K562 (cell line): ENCODE measurements at regions not wholly inside any gene's neighbourhood (a gene's known extent, or its start where the extent isn't known, plus 50 kb on each side); places are given as distances from the start of the nearest gene placed in this dataset.
"Not testable (repeated sequence)": the region's sequence is repeated elsewhere in the genome, so short reads cannot be mapped to it uniquely, and the experiment has no call there.

ENCODE experiments used
- ATAC-seq: fragments of 200-7000 bp; cut with Tn5 transposase; 3 replicates; pipeline ENCODE4 v1.9.1; 2020; ENCODE audit warnings: moderate library complexity
- BruUV-seq: library from RNA; stranded (reverse); fragments of 400-500 nt; replicated peaks from 2 replicates; lab custom pipeline; 2021; lab: Mats Ljungman, UMichigan
- CTCF ChIA-PET: fragments of 300-600 bp; formaldehyde crosslinking; extraction: SDS; loops from one replicate; lab custom pipeline; 2021; ENCODE audit warnings: low intra/inter-chr PET ratio; lab: Yijun Ruan, JAX
- POLR2A ChIA-PET: fragments of 300-600, 350-650 bp; sonication (Branson Sonifier 250); formaldehyde crosslinking; extraction: SDS; loops from one replicate; lab custom pipeline; 2021; ENCODE audit warnings: antibody characterized with exemption, inconsistent platforms; lab: Yijun Ruan, JAX
- DNase-seq, 4 experiments: peaks; one replicate each; pipeline versions ENCODE4 v3.0.0 to v3.0.0-alpha.2; 2011 to 2018; ENCODE audit warnings: low spot score in 3 of 4, mixed read lengths in 3 of 4; ENCODE audit errors: extremely low read depth in 1 of 4
- FAIRE-seq: peaks from 2 replicates; lab custom pipeline; 2011; peaks lifted over from hg19 to GRCh38; lab: Jason Lieb, UNC
- H2AFZ ChIP-seq: 2 replicates; pipeline ENCODE4 v1.6.0; 2011; ENCODE audit warnings: low read depth, low read length, control low read depth, inconsistent platforms
- H3K27ac ChIP-seq: fragments of 200-600 bp; 3 replicates; pipeline ENCODE4 v1.8.0; 2011; ENCODE audit warnings: low read depth, mild to moderate bottlenecking, control low read depth, inconsistent platforms, low read length, moderate library complexity, mixed read lengths; ENCODE audit errors: extremely low read depth
- H3K27me3 ChIP-seq, 2 experiments: fragments of 300-600 bp in 1 of 2; 2 replicates in 1 of 2; 3 replicates in 1 of 2; pipeline versions ENCODE4 v1.6.0 to v1.8.0; 2011; ENCODE audit warnings: inconsistent platforms in 2 of 2, low read length in 2 of 2, mild to moderate bottlenecking in 1 of 2, mixed read lengths in 1 of 2, moderate library complexity in 1 of 2; ENCODE audit not compliant: control insufficient read depth in 2 of 2, insufficient read depth in 2 of 2
- H3K36me3 ChIP-seq: fragments of 300-600 bp; 3 replicates; pipeline ENCODE4 v1.8.0; 2011; ENCODE audit warnings: mild to moderate bottlenecking, low read length, inconsistent platforms; ENCODE audit not compliant: control insufficient read depth, insufficient read depth
- H3K4me1 ChIP-seq, 2 experiments: fragments of 200-600 bp in 1 of 2; replicated peaks in 1 of 2; 2 replicates in 1 of 2; 3 replicates in 1 of 2; pipeline versions ENCODE4 v1.5.1 to v1.8.0; 2011; ENCODE audit warnings: inconsistent platforms in 2 of 2, low read length in 2 of 2, mild to moderate bottlenecking in 1 of 2, mixed read lengths in 1 of 2, moderate library complexity in 1 of 2; ENCODE audit not compliant: control insufficient read depth in 2 of 2, insufficient read depth in 2 of 2
- H3K4me2 ChIP-seq: 2 replicates; pipeline ENCODE4 v1.6.1; 2011; ENCODE audit warnings: low read length, control low read depth, inconsistent platforms, mixed read lengths; ENCODE audit not compliant: insufficient read depth
- H3K4me3 ChIP-seq: fragments of 200-600 bp; sonication (generic), shearing (Covaris generic); 2 replicates; pipeline ENCODE4 v1.5.1; 2016; ENCODE audit warnings: control low read depth, inconsistent platforms
- H3K79me2 ChIP-seq: fragments of 200-600 bp; 3 replicates; pipeline ENCODE4 v1.8.0; 2011; ENCODE audit warnings: low read length, inconsistent platforms; ENCODE audit not compliant: control insufficient read depth, insufficient read depth
- H3K9ac ChIP-seq, 2 experiments: 2 replicates each; pipeline versions ENCODE4 v1.6.0 to v1.6.1; 2011; ENCODE audit warnings: low read depth in 2 of 2, low read length in 2 of 2, control low read depth in 1 of 2, inconsistent platforms in 1 of 2, mild to moderate bottlenecking in 1 of 2, mixed read lengths in 1 of 2; ENCODE audit not compliant: insufficient read depth in 1 of 2
- H3K9me1 ChIP-seq: one replicate; pipeline ENCODE4 v1.6.0; 2011; ENCODE audit warnings: inconsistent platforms, mild to moderate bottlenecking, low read length, moderate library complexity; ENCODE audit not compliant: control insufficient read depth, insufficient read depth
- H3K9me3 ChIP-seq: replicated peaks from 2 replicates; pipeline ENCODE4 v1.5.1; 2011; ENCODE audit warnings: low read depth, low read length, inconsistent platforms; ENCODE audit not compliant: control insufficient read depth, insufficient read depth
- H4K20me1 ChIP-seq: replicated peaks from 2 replicates; pipeline ENCODE4 v1.6.1; 2011; ENCODE audit warnings: low read length, inconsistent platforms, mixed read lengths; ENCODE audit not compliant: control insufficient read depth, insufficient read depth
- BRD4 ChIP-seq: fragments of 200-600 bp; sonication (generic); IDR thresholded peaks from 2 replicates; pipeline ENCODE4 v1.6.1; 2017; ENCODE audit warnings: inconsistent platforms
- CBFA2T3 ChIP-seq: fragments of 450-650 bp; IDR thresholded peaks from 2 replicates; pipeline ENCODE4 v1.6.1; 2017
- CEBPB ChIP-seq: fragments of 450-650 bp; IDR thresholded peaks from 2 replicates; pipeline ENCODE4 v1.6.1; 2016; ENCODE audit warnings: missing genetic modification characterization, missing compliant biosample characterization
- CEBPG ChIP-seq, 3 experiments: fragments of 200-800 bp in 1 of 3; sonication (Bioruptor generic) in 1 of 3; sonication (generic) in 1 of 3; formaldehyde crosslinking in 1 of 3; IDR thresholded peaks in 2 of 3; conservative IDR thresholded peaks in 1 of 3; 2 replicates each; pipeline versions ENCODE4 v1.6.1 to v1.8.0; 2016 to 2022; ENCODE audit warnings: missing compliant biosample characterization in 2 of 3, missing genetic modification characterization in 2 of 3, mild to moderate bottlenecking in 1 of 3, missing genetic modification reagents in 1 of 3
- CHD2 ChIP-seq: IDR thresholded peaks from 2 replicates; pipeline ENCODE4 v1.6.1; 2011; ENCODE audit warnings: low read depth, low read length
- KHSRP ChIP-seq: fragments of 450-650 bp; IDR thresholded peaks from 2 replicates; pipeline ENCODE4 v1.6.1; 2017
- NFATC3 ChIP-seq: fragments of 450-650 bp; IDR thresholded peaks from 2 replicates; pipeline ENCODE4 v1.6.1; 2017; ENCODE audit warnings: mild to moderate bottlenecking
- NFXL1 ChIP-seq: fragments of 450-650 bp; formaldehyde crosslinking; IDR thresholded peaks from 2 replicates; pipeline ENCODE4 v1.4.0; 2021; ENCODE audit warnings: mild to moderate bottlenecking
- SUPT5H ChIP-seq: fragments of 450-650 bp; IDR thresholded peaks from 2 replicates; pipeline ENCODE4 v1.6.1; 2016
- ZNF316 ChIP-seq: fragments of 450-650 bp; IDR thresholded peaks from 2 replicates; pipeline ENCODE4 v1.6.1; 2016
- WGBS: fragments of 100-300 bp; shearing (Covaris generic); methylation state at CpG from one replicate; pipeline ENCODE4 v1.1.6; 2016; ENCODE audit warnings: low coverage, mixed read lengths; ENCODE audit not compliant: insufficient coverage; ENCODE audit errors: missing lambda C conversion rate; 5-methylcytosine and 5-hydroxymethylcytosine counted together
- in situ Hi-C: fragments of 300-500 bp; cut with MboI; formaldehyde crosslinking; loops from 4 replicates; pipeline ENCODE4 v1.15.0; 2018; ENCODE audit warnings: inconsistent platforms, mixed read lengths
- intact Hi-C: fragments of 100-400 bp; cut with micrococcal nuclease; formaldehyde crosslinking; loops from 2 replicates; pipeline ENCODE4 v1.14.2; 2022
- TF ChIP-seq, protein P1 (sequence below): sonication (generic); formaldehyde crosslinking; IDR thresholded peaks from 2 replicates; pipeline ENCODE4 v1.8.1; 2022; ENCODE audit warnings: missing genetic modification reagents
- TF ChIP-seq, protein P2 (sequence below): fragments of 450-650 bp; formaldehyde crosslinking; IDR thresholded peaks from 2 replicates; pipeline ENCODE4 v1.4.0; 2022; ENCODE audit warnings: mild to moderate bottlenecking, moderate library complexity
- TF ChIP-seq, protein P3 (sequence below): IDR thresholded peaks from 2 replicates; pipeline ENCODE4 v1.6.1; 2012; ENCODE audit warnings: low read depth, low read length, improper control_type of control experiment, borderline replicate concordance

DNA sequence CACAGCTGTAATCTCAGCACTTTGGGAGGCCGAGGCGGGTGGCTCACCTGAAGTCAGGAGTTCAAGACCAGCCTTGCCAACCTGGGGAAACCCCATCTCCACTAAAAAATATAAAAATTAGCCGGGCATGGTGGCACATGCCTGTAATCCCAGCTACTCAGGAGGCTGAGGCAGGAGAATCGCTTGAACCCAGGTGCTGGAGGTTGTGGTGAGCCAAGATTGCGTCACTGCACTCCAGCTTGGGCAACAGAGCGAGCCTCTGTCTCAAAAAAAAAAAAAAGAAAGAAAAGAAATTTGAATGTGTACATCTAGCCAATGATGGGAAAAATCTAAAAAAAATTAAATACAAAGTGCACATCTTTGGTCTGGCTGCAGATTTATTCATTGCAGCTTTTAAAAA lies 92.6 kb upstream of the ERRFI1 start:
- peaks cover 20 to 32% of the 10 kb centered on the region in 2 experiments for H3K4me1 ChIP-seq
- TF ChIP-seq CEBPG (CRISPR knock-in tag; IDR thresholded peaks at IDR 0.05) = 0 out of 2 replicates have a peak, but pooled peaks have one; percentile 29
- peak in 1 of 2 experiments; percentile 21; a peak in 1 of 4 replicates for TF ChIP-seq CEBPG (tag; conservative IDR thresholded peaks at IDR 0.05 in 1 of 2, IDR thresholded peaks at IDR 0.05 in 1 of 2)
- TF ChIP-seq CEBPB = peak; percentile 56
- in situ Hi-C loops, H3K27ac ChIP-seq, H3K4me2 ChIP-seq, intact Hi-C loops, H4K20me1 ChIP-seq, BruUV-seq, ATAC-seq, H3K9ac ChIP-seq, POLR2A ChIA-PET, H3K79me2 ChIP-seq, H3K27me3 ChIP-seq, H2AFZ ChIP-seq, H3K9me3 ChIP-seq, DNase-seq, H3K4me3 ChIP-seq, CTCF ChIA-PET, H3K9me1 ChIP-seq, FAIRE-seq, H3K36me3 ChIP-seq: not testable (repeated sequence)
- WGBS = 65% methylated on average over 6 of the region's 6 CpGs

DNA sequence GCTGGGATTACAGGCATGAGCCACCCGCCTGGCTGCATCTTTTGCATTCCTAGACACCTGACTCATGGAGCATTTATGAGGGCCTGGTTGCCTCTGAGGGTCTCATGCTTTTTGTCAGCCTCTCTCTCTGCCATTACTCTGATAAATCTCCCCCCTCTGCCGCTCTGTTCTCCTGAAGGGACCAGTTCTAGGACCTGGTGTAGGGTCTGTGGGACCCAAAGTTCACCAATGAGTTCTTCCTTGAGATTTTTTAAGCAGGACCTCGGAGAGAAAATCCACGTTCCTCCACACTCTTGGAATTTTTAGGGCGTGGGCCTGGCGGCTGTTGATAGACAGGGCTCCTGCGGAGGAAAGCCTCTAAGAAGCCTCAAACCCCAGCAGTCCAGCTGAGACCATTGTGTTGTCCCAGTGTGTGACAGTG lies 91.9 kb upstream of the ERRFI1 start:
- TF ChIP-seq CHD2 = no peak
- TF ChIP-seq ZNF316 = no peak
- TF ChIP-seq SUPT5H = no peak
- no peak for TF ChIP-seq NFATC3
- TF ChIP-seq BRD4 = no peak
- no peak for TF ChIP-seq CBFA2T3
- TF ChIP-seq, protein P1, sequence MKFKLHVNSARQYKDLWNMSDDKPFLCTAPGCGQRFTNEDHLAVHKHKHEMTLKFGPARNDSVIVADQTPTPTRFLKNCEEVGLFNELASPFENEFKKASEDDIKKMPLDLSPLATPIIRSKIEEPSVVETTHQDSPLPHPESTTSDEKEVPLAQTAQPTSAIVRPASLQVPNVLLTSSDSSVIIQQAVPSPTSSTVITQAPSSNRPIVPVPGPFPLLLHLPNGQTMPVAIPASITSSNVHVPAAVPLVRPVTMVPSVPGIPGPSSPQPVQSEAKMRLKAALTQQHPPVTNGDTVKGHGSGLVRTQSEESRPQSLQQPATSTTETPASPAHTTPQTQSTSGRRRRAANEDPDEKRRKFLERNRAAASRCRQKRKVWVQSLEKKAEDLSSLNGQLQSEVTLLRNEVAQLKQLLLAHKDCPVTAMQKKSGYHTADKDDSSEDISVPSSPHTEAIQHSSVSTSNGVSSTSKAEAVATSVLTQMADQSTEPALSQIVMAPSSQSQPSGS (CRISPR knock-in tag) = no peak
- TF ChIP-seq, protein P2, sequence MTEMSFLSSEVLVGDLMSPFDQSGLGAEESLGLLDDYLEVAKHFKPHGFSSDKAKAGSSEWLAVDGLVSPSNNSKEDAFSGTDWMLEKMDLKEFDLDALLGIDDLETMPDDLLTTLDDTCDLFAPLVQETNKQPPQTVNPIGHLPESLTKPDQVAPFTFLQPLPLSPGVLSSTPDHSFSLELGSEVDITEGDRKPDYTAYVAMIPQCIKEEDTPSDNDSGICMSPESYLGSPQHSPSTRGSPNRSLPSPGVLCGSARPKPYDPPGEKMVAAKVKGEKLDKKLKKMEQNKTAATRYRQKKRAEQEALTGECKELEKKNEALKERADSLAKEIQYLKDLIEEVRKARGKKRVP (CRISPR knock-in tag) = no peak
- TF ChIP-seq NFXL1 (CRISPR knock-in tag) = no peak
- TF ChIP-seq KHSRP = no peak
- TF ChIP-seq, protein P3, sequence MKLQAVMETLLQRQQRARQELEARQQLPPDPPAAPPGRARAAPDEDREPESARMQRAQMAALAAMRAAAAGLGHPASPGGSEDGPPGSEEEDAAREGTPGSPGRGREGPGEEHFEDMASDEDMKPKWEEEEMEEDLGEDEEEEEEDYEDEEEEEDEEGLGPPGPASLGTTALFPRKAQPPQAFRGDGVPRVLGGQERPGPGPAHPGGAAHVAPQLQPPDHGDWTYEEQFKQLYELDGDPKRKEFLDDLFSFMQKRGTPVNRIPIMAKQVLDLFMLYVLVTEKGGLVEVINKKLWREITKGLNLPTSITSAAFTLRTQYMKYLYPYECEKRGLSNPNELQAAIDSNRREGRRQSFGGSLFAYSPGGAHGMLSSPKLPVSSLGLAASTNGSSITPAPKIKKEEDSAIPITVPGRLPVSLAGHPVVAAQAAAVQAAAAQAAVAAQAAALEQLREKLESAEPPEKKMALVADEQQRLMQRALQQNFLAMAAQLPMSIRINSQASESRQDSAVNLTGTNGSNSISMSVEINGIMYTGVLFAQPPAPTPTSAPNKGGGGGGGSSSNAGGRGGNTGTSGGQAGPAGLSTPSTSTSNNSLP = no peak
- Histone ChIP-seq H3K27ac (no peak overlapping the region), H3K4me1 (peaks cover 17 to 25% of the 10 kb centered on the region in 2 experiments), H3K9me3 (no peaks in the 10 kb centered on the region), H3K4me3 (no peak overlapping the region), H3K27me3 (no peaks in the 10 kb centered on the region), H2AFZ (no peak overlapping the region), H3K9ac (no peak overlapping the region), H3K36me3 (no peaks in the 10 kb centered on the region), H3K9me1 (no peaks in the 10 kb centered on the region), H4K20me1 (no peaks in the 10 kb centered on the region), H3K79me2 (no peaks in the 10 kb centered on the region), H3K4me2 (no peak overlapping the region)
- 63% methylated on average over 7 of the region's 7 CpGs for WGBS
- FAIRE-seq (no peak), ATAC-seq (no peak), DNase-seq (no peak)
- in situ Hi-C loops = no loop called here
- ChIA-PET CTCF (no interaction called here), POLR2A (no interaction called here)
- intact Hi-C loops = no loop called here
- BruUV-seq = no TSS peak
